Loucy (cell line): ENCODE measurements at regions not wholly inside any gene's neighbourhood (a gene's known extent, or its start where the extent isn't known, plus 50 kb on each side); places are given as distances from the start of the nearest gene placed in this dataset.

Experiments
- H2AFZ ChIP-seq: fragments of 200-600 bp; sonication (generic); 2 replicates; pipeline ENCODE4 v1.6.0; 2016; ENCODE audit warnings: antibody characterized with exemption, mild to moderate bottlenecking, low read length, moderate library complexity
- H3F3A ChIP-seq: fragments of 200-600 bp; 2 replicates; pipeline ENCODE4 v1.6.0; 2016; ENCODE audit warnings: antibody characterized with exemption, low read depth, mild to moderate bottlenecking
- H3K27me3 ChIP-seq: fragments of 200-600 bp; sonication (generic); 2 replicates; pipeline ENCODE4 v1.6.1; 2014; ENCODE audit warnings: low read length, mild to moderate bottlenecking; ENCODE audit not compliant: insufficient read depth, poor library complexity, severe bottlenecking
- H3K36me3 ChIP-seq: fragments of 200-600 bp; sonication (generic); 2 replicates; pipeline ENCODE4 v1.6.1; 2016; ENCODE audit warnings: low read length; ENCODE audit not compliant: insufficient read depth
- H3K4me1 ChIP-seq: fragments of 200-600 bp; sonication (generic); 2 replicates; pipeline ENCODE4 v1.5.1; 2014; ENCODE audit warnings: low read length, mild to moderate bottlenecking; ENCODE audit not compliant: insufficient read depth, poor library complexity, severe bottlenecking
- H3K4me2 ChIP-seq: fragments of 200-600 bp; sonication (generic); 2 replicates; pipeline ENCODE4 v1.6.0; 2014; ENCODE audit warnings: antibody characterized with exemption, low read length, low read depth, mild to moderate bottlenecking; ENCODE audit not compliant: poor library complexity, severe bottlenecking
- H3K4me3 ChIP-seq: fragments of 200-600 bp; sonication (generic); 2 replicates; pipeline ENCODE4 v1.5.1; 2014; ENCODE audit warnings: low read length, mild to moderate bottlenecking, mixed read lengths; ENCODE audit not compliant: poor library complexity, severe bottlenecking
- H3K79me2 ChIP-seq: fragments of 200-600 bp; sonication (generic); 2 replicates; pipeline ENCODE4 v1.6.1; 2014; ENCODE audit warnings: low read length; ENCODE audit not compliant: insufficient read depth
- H3K9ac ChIP-seq: fragments of 200-600 bp; sonication (generic); 2 replicates; pipeline ENCODE4 v1.6.0; 2014; ENCODE audit warnings: mild to moderate bottlenecking, low read depth, low read length, moderate library complexity; ENCODE audit not compliant: poor library complexity, severe bottlenecking
- H3K9me2 ChIP-seq: fragments of 200-600 bp; sonication (generic); replicated peaks from 2 replicates; pipeline ENCODE4 v1.6.1; 2016; ENCODE audit warnings: low read depth, low read length, mixed read lengths
- H3K9me3 ChIP-seq: fragments of 200-600 bp; sonication (generic); 2 replicates; pipeline ENCODE4 v1.6.1; 2014; ENCODE audit warnings: mild to moderate bottlenecking, antibody characterized with exemption, low read length, low read depth; ENCODE audit not compliant: insufficient read depth
- H4K20me1 ChIP-seq: fragments of 200-600 bp; sonication (generic); 2 replicates; pipeline ENCODE4 v1.6.0; 2014; ENCODE audit warnings: antibody characterized with exemption, low read length, mild to moderate bottlenecking; ENCODE audit not compliant: insufficient read depth, poor library complexity, severe bottlenecking
- EZH2phosphoT487 ChIP-seq: fragments of 200-600 bp; IDR thresholded peaks from 2 replicates; pipeline ENCODE4 v1.6.1; 2018; ENCODE audit warnings: antibody characterized with exemption, mild to moderate bottlenecking, moderate library complexity, borderline replicate concordance
- TF ChIP-seq, protein P1 (sequence below): fragments of 200-600 bp; sonication (generic); conservative IDR thresholded peaks from 2 replicates; pipeline ENCODE4 v1.5.1; 2014; ENCODE audit warnings: mild to moderate bottlenecking, antibody characterized with exemption, low read length

- Histone ChIP-seq H2AFZ (no peak overlapping the region), H3K36me3 (no peaks in the 10 kb centered on the region), H3K9me2 (no peaks in the 10 kb centered on the region), H3F3A (no peaks in the 10 kb centered on the region), H3K4me2 (no peak overlapping the region), H3K27me3 (no peaks in the 10 kb centered on the region), H3K4me1 (no peaks in the 10 kb centered on the region), H3K79me2 (no peaks in the 10 kb centered on the region), H3K9ac (no peak overlapping the region), H3K9me3 (no peaks in the 10 kb centered on the region), H3K4me3 (no peak overlapping the region), H4K20me1 (no peaks in the 10 kb centered on the region)
- TF ChIP-seq, protein P1, sequence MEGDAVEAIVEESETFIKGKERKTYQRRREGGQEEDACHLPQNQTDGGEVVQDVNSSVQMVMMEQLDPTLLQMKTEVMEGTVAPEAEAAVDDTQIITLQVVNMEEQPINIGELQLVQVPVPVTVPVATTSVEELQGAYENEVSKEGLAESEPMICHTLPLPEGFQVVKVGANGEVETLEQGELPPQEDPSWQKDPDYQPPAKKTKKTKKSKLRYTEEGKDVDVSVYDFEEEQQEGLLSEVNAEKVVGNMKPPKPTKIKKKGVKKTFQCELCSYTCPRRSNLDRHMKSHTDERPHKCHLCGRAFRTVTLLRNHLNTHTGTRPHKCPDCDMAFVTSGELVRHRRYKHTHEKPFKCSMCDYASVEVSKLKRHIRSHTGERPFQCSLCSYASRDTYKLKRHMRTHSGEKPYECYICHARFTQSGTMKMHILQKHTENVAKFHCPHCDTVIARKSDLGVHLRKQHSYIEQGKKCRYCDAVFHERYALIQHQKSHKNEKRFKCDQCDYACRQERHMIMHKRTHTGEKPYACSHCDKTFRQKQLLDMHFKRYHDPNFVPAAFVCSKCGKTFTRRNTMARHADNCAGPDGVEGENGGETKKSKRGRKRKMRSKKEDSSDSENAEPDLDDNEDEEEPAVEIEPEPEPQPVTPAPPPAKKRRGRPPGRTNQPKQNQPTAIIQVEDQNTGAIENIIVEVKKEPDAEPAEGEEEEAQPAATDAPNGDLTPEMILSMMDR = no peak
- TF ChIP-seq EZH2phosphoT487 = no peak
Observed at GRCh38 chr12:105960319-105961083, 178.3 kb downstream of the NUAK1 start.

DNA sequence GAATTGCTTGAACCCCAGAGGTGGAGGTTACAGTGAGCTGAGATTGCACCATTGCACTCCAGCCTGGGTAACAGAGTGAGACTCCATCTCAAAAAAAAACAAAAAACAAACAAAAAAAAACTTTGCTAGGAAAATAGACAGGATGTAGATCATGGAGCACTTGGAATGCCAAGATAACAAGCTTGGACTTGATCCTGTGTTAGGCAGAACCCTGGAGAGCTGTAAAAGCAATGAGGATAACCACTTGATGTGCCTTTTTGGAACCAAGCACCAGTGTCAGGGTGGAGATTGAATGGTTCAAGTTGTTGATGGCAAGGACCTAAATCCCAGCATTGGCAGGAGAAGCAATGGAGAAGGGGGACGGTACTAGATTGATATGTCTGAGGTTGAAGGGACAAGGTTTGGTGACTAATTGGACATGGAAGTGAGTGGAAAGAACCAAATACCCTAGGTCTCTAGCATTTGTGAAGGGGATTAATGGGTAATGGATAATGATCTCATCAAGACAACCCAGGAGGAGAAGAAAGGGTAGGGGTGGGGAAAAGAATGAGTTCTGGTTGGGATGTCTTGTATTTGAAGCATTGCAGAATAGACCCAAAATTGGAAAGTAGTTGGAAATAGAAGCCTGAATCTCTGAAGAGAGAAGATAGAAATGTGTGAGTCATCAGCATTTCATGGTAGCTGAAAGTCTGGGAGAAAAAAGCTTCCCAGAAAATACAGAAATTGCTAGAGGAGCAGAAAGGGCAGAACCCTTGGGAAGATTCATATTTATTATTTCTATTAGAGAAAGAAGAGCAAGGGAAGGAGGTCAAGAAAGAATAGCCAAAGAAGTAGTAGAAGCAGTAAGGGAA, 176.7 kb downstream of the NUAK1 start:
- Histone ChIP-seq H3K9me2 (no peaks in the 10 kb centered on the region), H3K27me3 (no peaks in the 10 kb centered on the region), H4K20me1 (no peaks in the 10 kb centered on the region), H3F3A (no peaks in the 10 kb centered on the region), H2AFZ (no peak overlapping the region), H3K36me3 (no peaks in the 10 kb centered on the region), H3K9ac (no peak overlapping the region), H3K79me2 (no peaks in the 10 kb centered on the region), H3K4me3 (no peak overlapping the region), H3K9me3 (no peaks in the 10 kb centered on the region), H3K4me2 (no peak overlapping the region), H3K4me1 (no peaks in the 10 kb centered on the region)
- TF ChIP-seq, protein P1 = no peak
- TF ChIP-seq EZH2phosphoT487 = no peak

DNA sequence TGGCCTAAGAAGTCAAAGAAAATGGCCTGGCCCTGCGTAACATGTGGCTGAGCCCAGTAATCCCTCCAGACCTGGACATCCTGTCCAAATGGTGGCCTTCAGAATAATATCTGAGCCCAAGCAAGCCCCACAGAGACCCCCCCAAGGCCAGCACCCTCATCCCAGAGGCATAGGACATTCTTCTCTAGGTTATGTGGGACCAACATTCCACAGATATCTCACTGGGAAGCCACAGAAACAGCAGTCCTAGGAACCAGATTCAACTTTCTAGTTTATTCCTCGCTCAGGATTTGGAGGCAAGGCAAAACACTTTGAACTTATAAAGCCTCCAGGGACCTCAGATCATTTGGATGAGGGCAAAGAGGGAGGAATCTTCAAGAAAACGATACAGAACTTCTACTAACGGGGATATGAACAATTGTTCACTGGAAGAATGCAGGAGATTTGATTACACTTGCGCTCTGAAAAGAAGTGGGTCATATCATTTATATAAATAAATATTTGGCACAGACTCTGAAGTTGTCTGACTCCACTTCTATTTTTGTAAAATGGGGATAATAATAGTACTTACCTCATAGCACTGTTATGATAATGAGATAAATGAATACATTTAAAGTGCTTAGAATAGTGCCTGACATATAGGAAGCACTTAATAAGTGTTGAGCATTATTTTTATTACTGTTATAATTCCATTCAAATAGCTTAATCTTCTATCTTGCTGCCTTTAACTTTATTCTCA, 171.5 kb downstream of the NUAK1 start:
- H3K4me1 ChIP-seq = no peaks in the 10 kb centered on the region
- H3K9ac ChIP-seq = no peak overlapping the region
- H3F3A ChIP-seq = no peaks in the 10 kb centered on the region
- H3K27me3 ChIP-seq = no peaks in the 10 kb centered on the region
- H3K4me2 ChIP-seq = no peak overlapping the region
- no peak overlapping the region for H3K4me3 ChIP-seq
- no peaks in the 10 kb centered on the region for H3K9me2 ChIP-seq
- H3K79me2 ChIP-seq = no peaks in the 10 kb centered on the region
- H3K36me3 ChIP-seq = no peaks in the 10 kb centered on the region
- no peaks in the 10 kb centered on the region for H4K20me1 ChIP-seq
- no peaks in the 10 kb centered on the region for H3K9me3 ChIP-seq
- no peak overlapping the region for H2AFZ ChIP-seq
- TF ChIP-seq, protein P1 = no peak
- TF ChIP-seq EZH2phosphoT487 = no peak
